ENCODE measurements at regions not wholly inside any gene's neighbourhood (a gene's known extent, or its start where the extent isn't known, plus 50 kb on each side); places are given as distances from the start of the nearest gene placed in this dataset.

DNA sequence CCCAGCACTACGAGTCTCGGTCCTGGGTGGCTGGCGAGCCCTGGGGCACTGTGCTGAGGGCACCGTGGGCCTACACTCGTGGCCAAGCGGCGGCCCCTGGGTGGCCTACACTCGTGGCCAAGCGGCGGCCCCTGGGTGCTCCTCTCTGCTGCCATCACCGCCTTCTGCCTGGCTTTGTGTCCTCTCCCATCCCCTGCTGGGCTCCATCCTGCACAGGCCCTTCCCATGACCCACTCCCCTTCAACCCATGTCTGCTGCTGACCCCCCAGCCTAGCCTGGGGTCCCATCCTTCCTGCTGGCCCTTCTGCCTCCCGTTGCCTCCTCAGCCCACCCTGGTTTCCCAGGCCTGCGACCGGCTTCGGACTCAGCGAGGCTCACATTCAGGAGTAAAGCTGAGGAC lies 87.4 kb upstream of the CLDN5 start:
- no peaks in the 10 kb centered on the region for H3K36me3 ChIP-seq (ENCODE audit: control insufficient read depth in 2 of 2, insufficient read depth in 2 of 2, low read length in 2 of 2)
- peaks cover 9 to 17% of the 10 kb centered on the region in 2 donors for H3K27me3 ChIP-seq (ENCODE audit: control insufficient read depth in 1 of 2, insufficient read depth in 2 of 2, low read length in 2 of 2)
- no peaks in the 10 kb centered on the region for H3K9me3 ChIP-seq (ENCODE audit: control insufficient read depth in 2 of 2, low read length in 2 of 2)
- H3K27ac ChIP-seq (ENCODE audit: low read length) = no peak overlapping the region
- H3K9ac ChIP-seq (ENCODE audit: low read length in 2 of 2) = no peak overlapping the region
- no peaks in the 10 kb centered on the region for H3K4me1 ChIP-seq (ENCODE audit: control insufficient read depth, insufficient read depth, low read length)
- no peak overlapping the region for H3K4me3 ChIP-seq (ENCODE audit: low read length in 2 of 2)

- H3K9me3 ChIP-seq (ENCODE audit: control insufficient read depth in 2 of 2, low read length in 2 of 2) = no peaks in the 10 kb centered on the region
- H3K4me3 ChIP-seq (ENCODE audit: low read length in 2 of 2) = no peak overlapping the region
- no peaks in the 10 kb centered on the region for H3K36me3 ChIP-seq (ENCODE audit: control insufficient read depth in 2 of 2, insufficient read depth in 2 of 2, low read length in 2 of 2)
- no peak overlapping the region for H3K9ac ChIP-seq (ENCODE audit: low read length in 2 of 2)
- H3K4me1 ChIP-seq (ENCODE audit: control insufficient read depth, insufficient read depth, low read length) = no peaks in the 10 kb centered on the region
- H3K27ac ChIP-seq (ENCODE audit: low read length) = no peak overlapping the region
- H3K27me3 ChIP-seq (ENCODE audit: control insufficient read depth in 1 of 2, insufficient read depth in 2 of 2, low read length in 2 of 2) = peaks cover 2 to 8% of the 10 kb centered on the region in 2 donors
Measured at GRCh38 chr22:19612866-19613572, 88.8 kb upstream of the CLDN5 start.

- Histone ChIP-seq H3K27ac (ENCODE audit: low read length) (no peak overlapping the region), H3K27me3 (ENCODE audit: control insufficient read depth in 1 of 2, insufficient read depth in 2 of 2, low read length in 2 of 2) (peaks cover 5 to 11% of the 10 kb centered on the region in 2 donors), H3K36me3 (ENCODE audit: control insufficient read depth in 2 of 2, insufficient read depth in 2 of 2, low read length in 2 of 2) (no peaks in the 10 kb centered on the region), H3K9me3 (ENCODE audit: control insufficient read depth in 2 of 2, low read length in 2 of 2) (no peaks in the 10 kb centered on the region), H3K4me3 (ENCODE audit: low read length in 2 of 2) (no peak overlapping the region), H3K4me1 (ENCODE audit: control insufficient read depth, insufficient read depth, low read length) (no peaks in the 10 kb centered on the region), H3K9ac (ENCODE audit: low read length in 2 of 2) (no peak overlapping the region)
Measured at GRCh38 chr22:19614536-19614863, 90.3 kb upstream of the CLDN5 start.

DNA sequence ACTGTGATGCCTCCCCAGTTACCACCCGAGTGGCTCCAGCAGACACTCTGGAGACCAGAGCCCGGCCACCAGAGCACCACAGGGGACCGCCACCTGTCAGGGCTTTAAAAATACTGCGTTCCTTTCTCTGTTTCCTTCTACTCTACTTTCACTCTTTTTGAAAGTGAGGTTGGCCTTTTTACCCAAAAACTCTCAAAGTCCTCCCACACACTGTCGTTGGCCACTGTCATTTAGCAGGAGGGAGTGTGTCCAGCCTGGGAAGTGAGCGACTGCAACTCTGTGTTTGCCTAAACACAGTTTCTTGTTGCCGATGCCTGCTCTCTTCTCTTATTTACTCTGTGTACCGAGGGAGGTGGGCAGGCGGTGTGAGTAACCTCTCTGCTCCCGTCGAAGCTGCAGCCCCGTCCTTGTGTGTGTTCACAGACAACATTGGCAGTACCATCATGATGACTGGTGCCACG lies 90.8 kb upstream of the CLDN5 start:
- no peaks in the 10 kb centered on the region for H3K9me3 ChIP-seq (ENCODE audit: control insufficient read depth in 2 of 2, low read length in 2 of 2)
- H3K4me3 ChIP-seq (ENCODE audit: low read length in 2 of 2) = no peak overlapping the region
- no peak overlapping the region for H3K27ac ChIP-seq (ENCODE audit: low read length)
- no peaks in the 10 kb centered on the region for H3K36me3 ChIP-seq (ENCODE audit: control insufficient read depth in 2 of 2, insufficient read depth in 2 of 2, low read length in 2 of 2)
- H3K4me1 ChIP-seq (ENCODE audit: control insufficient read depth, insufficient read depth, low read length) = no peaks in the 10 kb centered on the region
- H3K9ac ChIP-seq (ENCODE audit: low read length in 2 of 2) = no peak overlapping the region
- peaks cover 5 to 11% of the 10 kb centered on the region in 2 donors for H3K27me3 ChIP-seq (ENCODE audit: control insufficient read depth in 1 of 2, insufficient read depth in 2 of 2, low read length in 2 of 2)

DNA sequence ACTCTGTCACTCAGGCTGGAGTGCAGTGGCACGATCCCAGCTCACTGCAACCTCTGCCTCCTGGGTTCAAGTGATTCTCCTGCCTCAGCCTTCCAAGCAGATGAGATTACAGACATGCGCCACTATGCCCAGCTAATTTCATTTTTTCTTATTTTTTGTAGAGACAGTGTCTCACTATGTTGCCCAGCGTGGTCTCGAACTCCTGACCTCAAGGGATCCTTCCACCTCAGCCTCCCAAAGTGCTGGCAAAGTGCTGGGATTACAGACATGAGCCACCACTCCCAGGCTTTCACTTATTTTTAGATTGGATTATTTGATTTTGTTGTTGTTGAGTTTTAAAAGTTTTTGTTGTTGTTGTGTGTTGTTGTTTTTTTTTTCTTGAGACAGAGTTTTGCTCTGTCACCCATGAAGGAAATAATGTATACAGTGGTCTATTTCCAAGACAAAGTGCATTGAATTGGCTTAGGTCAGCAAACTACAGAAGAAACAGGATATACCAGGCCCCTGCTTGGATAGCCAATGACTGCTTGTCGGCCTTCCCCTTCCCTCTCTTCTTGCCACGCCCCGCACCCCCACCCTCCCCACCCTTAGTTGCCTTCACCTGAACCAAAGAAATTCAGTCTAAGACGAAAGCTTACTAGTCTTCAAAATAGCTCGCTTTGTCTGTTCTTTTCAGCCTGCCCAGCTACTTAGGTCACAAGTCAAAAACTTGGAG lies 91.8 kb upstream of the CLDN5 start:
- Histone ChIP-seq H3K9ac (ENCODE audit: low read length in 2 of 2) (no peak overlapping the region), H3K4me3 (ENCODE audit: low read length in 2 of 2) (no peak overlapping the region), H3K9me3 (ENCODE audit: control insufficient read depth in 2 of 2, low read length in 2 of 2) (no peaks in the 10 kb centered on the region), H3K27me3 (ENCODE audit: control insufficient read depth in 1 of 2, insufficient read depth in 2 of 2, low read length in 2 of 2) (peaks cover 3 to 16% of the 10 kb centered on the region in 2 donors), H3K36me3 (ENCODE audit: control insufficient read depth in 2 of 2, insufficient read depth in 2 of 2, low read length in 2 of 2) (no peaks in the 10 kb centered on the region), H3K27ac (ENCODE audit: low read length) (no peak overlapping the region), H3K4me1 (ENCODE audit: control insufficient read depth, insufficient read depth, low read length) (peaks cover 2% of the 10 kb centered on the region)

- no peak overlapping the region for H3K9ac ChIP-seq (ENCODE audit: low read length in 2 of 2)
- peaks cover 7 to 24% of the 10 kb centered on the region in 2 donors for H3K27me3 ChIP-seq (ENCODE audit: control insufficient read depth in 1 of 2, insufficient read depth in 2 of 2, low read length in 2 of 2)
- peaks cover 2% of the 10 kb centered on the region for H3K4me1 ChIP-seq (ENCODE audit: control insufficient read depth, insufficient read depth, low read length)
- no peaks in the 10 kb centered on the region for H3K9me3 ChIP-seq (ENCODE audit: control insufficient read depth in 2 of 2, low read length in 2 of 2)
- no peak overlapping the region for H3K4me3 ChIP-seq (ENCODE audit: low read length in 2 of 2)
- no peaks in the 10 kb centered on the region for H3K36me3 ChIP-seq (ENCODE audit: control insufficient read depth in 2 of 2, insufficient read depth in 2 of 2, low read length in 2 of 2)
- no peak overlapping the region for H3K27ac ChIP-seq (ENCODE audit: low read length)
Measured at GRCh38 chr22:19619144-19620009, 94.9 kb upstream of the SEPTIN5 start.

DNA sequence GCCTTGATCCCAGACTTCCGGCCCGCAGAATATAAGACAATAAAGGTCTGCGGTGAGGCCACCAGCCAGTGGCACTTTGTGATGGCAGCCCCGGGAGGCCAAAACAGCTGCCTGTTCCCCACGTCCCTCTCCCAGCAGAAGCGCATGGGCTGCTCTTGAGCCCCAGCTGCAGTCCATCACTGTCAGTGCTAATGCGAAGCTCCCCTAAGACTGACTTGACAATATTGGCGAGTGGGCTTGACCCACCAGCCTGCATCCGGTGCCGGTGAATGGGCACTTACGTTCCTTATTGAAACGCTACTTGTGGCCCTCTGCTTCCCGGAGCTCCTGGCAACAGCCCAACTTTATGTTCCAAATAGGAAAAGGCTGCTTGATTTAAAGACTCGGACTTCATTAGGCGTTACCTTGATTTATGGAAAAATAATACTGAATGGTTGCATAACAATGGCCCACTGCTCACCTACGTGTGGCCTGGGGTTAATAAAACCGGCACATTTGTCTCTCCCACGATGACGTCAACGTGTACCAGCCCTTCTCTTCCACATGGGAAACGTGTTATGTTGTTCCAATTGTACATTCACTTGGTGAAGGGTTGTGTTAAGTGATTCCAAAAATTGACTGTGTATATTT lies 93.4 kb upstream of the SEPTIN5 start:
- Histone ChIP-seq H3K9ac (ENCODE audit: low read length in 2 of 2) (no peak overlapping the region), H3K4me1 (ENCODE audit: control insufficient read depth, insufficient read depth, low read length) (peaks cover 2% of the 10 kb centered on the region), H3K36me3 (ENCODE audit: control insufficient read depth in 2 of 2, insufficient read depth in 2 of 2, low read length in 2 of 2) (no peaks in the 10 kb centered on the region), H3K4me3 (ENCODE audit: low read length in 2 of 2) (no peak overlapping the region), H3K9me3 (ENCODE audit: control insufficient read depth in 2 of 2, low read length in 2 of 2) (no peaks in the 10 kb centered on the region), H3K27me3 (ENCODE audit: control insufficient read depth in 1 of 2, insufficient read depth in 2 of 2, low read length in 2 of 2) (peaks cover 7 to 23% of the 10 kb centered on the region in 2 donors), H3K27ac (ENCODE audit: low read length) (no peak overlapping the region)

DNA sequence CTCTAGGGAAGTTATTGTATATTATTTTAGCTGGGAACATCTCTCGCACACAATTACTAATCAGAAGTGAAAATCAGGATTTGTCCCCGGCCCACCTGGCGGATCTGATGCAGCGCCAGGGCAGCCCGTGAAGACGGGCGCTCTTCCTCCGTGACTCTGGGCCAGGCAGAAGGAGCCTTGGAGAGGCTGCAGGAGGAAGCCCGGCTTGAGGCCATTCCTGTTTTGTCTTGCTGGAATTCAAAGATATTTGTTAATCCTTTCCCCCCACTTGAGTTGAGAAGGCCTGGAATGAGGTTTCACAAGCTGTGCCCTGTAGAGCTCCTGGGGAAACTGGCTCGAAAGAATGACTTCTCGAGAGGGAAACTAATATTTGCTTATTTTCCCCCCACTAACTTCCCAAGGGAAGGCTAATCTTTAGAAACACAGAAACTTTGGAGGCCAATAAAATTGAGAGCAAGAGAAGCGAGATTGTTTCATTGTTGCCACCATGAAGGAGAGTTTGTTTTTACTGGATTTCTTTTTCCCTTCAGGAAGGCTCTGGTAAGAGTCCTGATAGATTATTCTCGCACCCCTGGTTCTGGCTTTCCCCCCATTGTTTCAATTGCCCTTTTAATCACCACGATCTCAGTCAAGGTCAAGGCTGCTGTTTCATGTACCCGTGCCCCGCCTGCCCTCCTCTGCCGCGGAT lies 92.8 kb upstream of the SEPTIN5 start:
- no peaks in the 10 kb centered on the region for H3K36me3 ChIP-seq (ENCODE audit: control insufficient read depth in 2 of 2, insufficient read depth in 2 of 2, low read length in 2 of 2)
- no peaks in the 10 kb centered on the region for H3K9me3 ChIP-seq (ENCODE audit: control insufficient read depth in 2 of 2, low read length in 2 of 2)
- no peak overlapping the region for H3K4me3 ChIP-seq (ENCODE audit: low read length in 2 of 2)
- peaks cover 7 to 23% of the 10 kb centered on the region in 2 donors for H3K27me3 ChIP-seq (ENCODE audit: control insufficient read depth in 1 of 2, insufficient read depth in 2 of 2, low read length in 2 of 2)
- no peak overlapping the region for H3K9ac ChIP-seq (ENCODE audit: low read length in 2 of 2)
- peaks cover 2% of the 10 kb centered on the region for H3K4me1 ChIP-seq (ENCODE audit: control insufficient read depth, insufficient read depth, low read length)
- no peak overlapping the region for H3K27ac ChIP-seq (ENCODE audit: low read length)

GRCh38 chr22:19622061-19622441 lies 92.3 kb upstream of the SEPTIN5 start:
- H3K9me3 ChIP-seq (ENCODE audit: control insufficient read depth in 2 of 2, low read length in 2 of 2) = no peaks in the 10 kb centered on the region
- H3K4me3 ChIP-seq (ENCODE audit: low read length in 2 of 2) = no peak overlapping the region
- H3K27me3 ChIP-seq (ENCODE audit: control insufficient read depth in 1 of 2, insufficient read depth in 2 of 2, low read length in 2 of 2) = peaks cover 7 to 23% of the 10 kb centered on the region in 2 donors
- H3K36me3 ChIP-seq (ENCODE audit: control insufficient read depth in 2 of 2, insufficient read depth in 2 of 2, low read length in 2 of 2) = no peaks in the 10 kb centered on the region
- H3K27ac ChIP-seq (ENCODE audit: low read length) = no peak overlapping the region
- no peak overlapping the region for H3K9ac ChIP-seq (ENCODE audit: low read length in 2 of 2)
- H3K4me1 ChIP-seq (ENCODE audit: control insufficient read depth, insufficient read depth, low read length) = peaks cover 2% of the 10 kb centered on the region
